ENCODE measurements at regions not wholly inside any gene's neighbourhood (a gene's known extent, or its start where the extent isn't known, plus 50 kb on each side); places are given as distances from the start of the nearest gene placed in this dataset.

DNA sequence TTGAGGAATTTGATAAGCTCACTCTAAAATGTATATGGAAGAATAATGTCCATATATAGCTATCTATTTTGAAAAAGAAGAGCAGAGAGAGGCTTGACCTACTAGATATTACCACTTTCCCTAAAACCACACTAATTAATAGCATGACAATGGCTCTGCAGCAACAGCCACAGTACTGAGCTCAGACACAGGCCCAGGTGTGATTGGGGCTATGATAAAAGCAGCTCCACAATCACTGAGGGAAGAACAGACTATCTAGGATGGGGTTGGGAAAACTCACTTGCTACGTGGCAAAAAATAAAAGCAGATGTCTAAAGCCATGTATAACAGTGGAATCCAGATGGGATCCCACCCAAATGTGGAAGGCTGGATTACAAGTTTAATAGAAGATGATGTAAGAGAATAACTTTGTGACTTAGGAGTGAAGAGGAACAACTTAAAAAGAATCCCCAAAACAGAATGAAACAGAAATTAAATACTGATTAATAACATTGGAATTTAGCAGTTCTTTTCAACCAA lies 80.8 kb upstream of the RAB4A start:
- H3K4me3 ChIP-seq, result no peak overlapping the region
- no peak overlapping the region for H3K27ac ChIP-seq
- no peaks in the 10 kb centered on the region for H3K27me3 ChIP-seq
- TF ChIP-seq, protein P1, sequence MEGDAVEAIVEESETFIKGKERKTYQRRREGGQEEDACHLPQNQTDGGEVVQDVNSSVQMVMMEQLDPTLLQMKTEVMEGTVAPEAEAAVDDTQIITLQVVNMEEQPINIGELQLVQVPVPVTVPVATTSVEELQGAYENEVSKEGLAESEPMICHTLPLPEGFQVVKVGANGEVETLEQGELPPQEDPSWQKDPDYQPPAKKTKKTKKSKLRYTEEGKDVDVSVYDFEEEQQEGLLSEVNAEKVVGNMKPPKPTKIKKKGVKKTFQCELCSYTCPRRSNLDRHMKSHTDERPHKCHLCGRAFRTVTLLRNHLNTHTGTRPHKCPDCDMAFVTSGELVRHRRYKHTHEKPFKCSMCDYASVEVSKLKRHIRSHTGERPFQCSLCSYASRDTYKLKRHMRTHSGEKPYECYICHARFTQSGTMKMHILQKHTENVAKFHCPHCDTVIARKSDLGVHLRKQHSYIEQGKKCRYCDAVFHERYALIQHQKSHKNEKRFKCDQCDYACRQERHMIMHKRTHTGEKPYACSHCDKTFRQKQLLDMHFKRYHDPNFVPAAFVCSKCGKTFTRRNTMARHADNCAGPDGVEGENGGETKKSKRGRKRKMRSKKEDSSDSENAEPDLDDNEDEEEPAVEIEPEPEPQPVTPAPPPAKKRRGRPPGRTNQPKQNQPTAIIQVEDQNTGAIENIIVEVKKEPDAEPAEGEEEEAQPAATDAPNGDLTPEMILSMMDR (IDR thresholded peaks at IDR 0.05), result no peak
- TF ChIP-seq POLR2A (IDR thresholded peaks at IDR 0.05), result no peak
- DNase-seq, result no peak
- H3K36me3 ChIP-seq, result no peaks in the 10 kb centered on the region
- H3K9me3 ChIP-seq, result no peaks in the 10 kb centered on the region
- no peaks in the 10 kb centered on the region for H3K4me1 ChIP-seq

DNA sequence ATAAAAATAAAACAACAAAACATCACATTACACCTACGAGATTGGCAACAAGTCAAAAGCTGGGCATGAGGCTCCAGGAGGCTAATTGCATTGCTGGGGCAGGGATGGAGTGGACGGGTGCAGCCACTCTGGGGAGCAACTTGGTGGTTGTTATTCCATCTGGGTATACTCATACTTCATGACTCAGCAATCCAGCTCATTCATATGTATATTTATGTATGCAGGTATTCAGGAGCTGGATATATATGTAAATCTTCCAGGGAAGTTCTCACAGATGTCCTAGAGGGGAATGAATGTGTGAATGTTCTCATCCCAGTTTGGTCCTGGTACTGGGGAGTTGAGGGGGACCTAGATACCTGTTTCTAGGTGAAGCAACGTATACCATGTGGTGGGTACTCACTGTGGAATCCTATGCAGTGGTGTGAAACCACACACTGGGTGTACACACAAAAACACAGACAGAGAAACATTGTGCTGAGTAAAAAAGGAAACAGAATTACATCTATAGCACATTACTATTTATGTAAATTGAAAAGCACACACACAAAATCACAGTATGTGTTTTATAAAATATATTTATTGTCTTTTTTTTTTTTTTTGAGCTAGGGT lies 79.7 kb upstream of the RAB4A start:
- Histone ChIP-seq H3K4me3 (no peak overlapping the region), H3K27me3 (no peaks in the 10 kb centered on the region), H3K27ac (no peak overlapping the region), H3K36me3 (no peaks in the 10 kb centered on the region), H3K4me1 (no peaks in the 10 kb centered on the region), H3K9me3 (no peaks in the 10 kb centered on the region)
- TF ChIP-seq, protein P1 (IDR thresholded peaks at IDR 0.05), result no peak
- no peak for TF ChIP-seq POLR2A (IDR thresholded peaks at IDR 0.05)
- DNase-seq, result no peak

DNA sequence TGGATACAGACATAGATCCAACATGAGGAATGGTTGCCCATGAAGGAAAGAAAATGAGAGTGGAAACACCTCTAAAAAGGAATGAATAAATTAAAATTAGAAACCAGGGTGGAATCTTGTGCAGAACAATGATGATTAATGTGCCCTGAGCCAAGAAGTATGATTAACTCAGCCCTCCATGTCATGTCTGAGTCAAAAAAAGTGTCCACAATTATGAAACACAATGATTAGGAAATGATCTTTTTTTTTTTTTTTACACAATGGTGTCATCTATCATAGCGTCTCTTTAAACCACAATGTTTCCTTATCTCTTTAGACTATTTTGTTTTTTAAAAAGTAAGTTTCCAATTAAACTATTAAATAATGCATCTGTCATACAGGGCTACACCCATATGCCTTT lies 78.9 kb upstream of the RAB4A start:
- Histone ChIP-seq H3K27me3 (no peaks in the 10 kb centered on the region), H3K4me1 (no peaks in the 10 kb centered on the region), H3K36me3 (no peaks in the 10 kb centered on the region), H3K9me3 (no peaks in the 10 kb centered on the region), H3K27ac (no peak overlapping the region), H3K4me3 (no peak overlapping the region)
- TF ChIP-seq, protein P1 (IDR thresholded peaks at IDR 0.05), result no peak
- no peak for TF ChIP-seq POLR2A (IDR thresholded peaks at IDR 0.05)
- no peak for DNase-seq

DNA sequence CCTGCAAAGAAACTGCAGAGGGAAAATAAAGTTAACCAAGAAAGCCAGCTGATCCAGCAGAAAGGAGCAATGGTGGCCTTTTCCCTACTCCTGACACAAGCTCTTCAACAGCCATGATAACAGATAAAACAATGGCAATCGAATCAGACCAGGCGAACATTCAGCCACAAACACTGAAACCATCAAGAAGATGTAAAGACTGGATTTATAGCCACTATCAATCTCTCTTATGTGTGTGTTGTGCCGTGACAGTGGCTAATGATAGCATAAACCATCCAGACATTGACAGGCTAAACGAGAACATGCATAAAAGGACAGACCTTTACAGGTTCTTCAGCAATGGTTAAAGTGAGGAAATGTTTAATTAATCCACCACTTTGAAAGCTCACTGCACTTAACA lies 78.1 kb upstream of the RAB4A start:
- no peak for TF ChIP-seq POLR2A (IDR thresholded peaks at IDR 0.05)
- TF ChIP-seq, protein P1 (IDR thresholded peaks at IDR 0.05), result no peak
- Histone ChIP-seq H3K4me1 (no peaks in the 10 kb centered on the region), H3K36me3 (no peaks in the 10 kb centered on the region), H3K27me3 (no peaks in the 10 kb centered on the region), H3K4me3 (no peak overlapping the region), H3K9me3 (no peaks in the 10 kb centered on the region), H3K27ac (no peak overlapping the region)
- no peak for DNase-seq

DNA sequence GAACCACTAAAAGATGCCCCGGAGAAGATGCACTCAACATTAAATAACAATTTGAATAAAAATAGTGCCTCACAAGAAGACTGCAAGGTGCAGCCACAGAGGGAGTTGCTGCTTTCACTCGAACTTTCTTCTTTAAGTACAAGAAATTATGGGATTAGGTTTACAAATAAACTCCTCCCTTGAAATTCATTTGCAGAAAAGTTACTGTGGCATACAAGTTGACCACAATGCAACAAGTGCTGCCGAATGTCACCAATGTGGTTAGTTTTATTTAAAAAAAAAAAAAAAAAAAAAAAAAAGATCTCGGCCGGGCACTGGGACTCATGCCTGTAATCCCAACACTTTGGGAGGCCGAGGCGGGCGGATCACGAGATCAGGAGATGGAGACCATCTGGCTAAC lies 76.8 kb upstream of the RAB4A start:
- no peaks in the 10 kb centered on the region for H3K36me3 ChIP-seq
- no peaks in the 10 kb centered on the region for H3K27me3 ChIP-seq
- no peak overlapping the region for H3K4me3 ChIP-seq
- no peak for TF ChIP-seq POLR2A (IDR thresholded peaks at IDR 0.05)
- TF ChIP-seq, protein P1 (IDR thresholded peaks at IDR 0.05), result no peak
- H3K9me3 ChIP-seq, result no peaks in the 10 kb centered on the region
- DNase-seq, result no peak
- H3K27ac ChIP-seq, result no peak overlapping the region
- H3K4me1 ChIP-seq, result no peaks in the 10 kb centered on the region

DNA sequence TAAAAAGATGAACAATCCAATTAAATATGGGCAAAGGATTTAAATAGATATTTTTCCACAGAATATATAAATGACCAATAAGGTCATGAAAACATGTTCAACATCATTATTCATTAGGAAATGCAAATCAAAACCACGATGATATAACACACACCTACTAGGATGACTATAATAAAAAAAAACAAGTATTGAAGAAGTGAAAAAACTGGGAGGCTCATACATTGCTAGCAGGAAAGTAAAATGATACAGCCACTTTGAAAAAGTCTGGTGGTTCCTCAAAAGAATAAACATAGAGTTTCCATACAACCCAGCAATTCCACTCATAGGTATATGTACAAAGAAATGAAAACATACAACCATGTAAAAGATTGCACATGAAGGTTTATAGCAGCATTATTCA lies 75.7 kb upstream of the RAB4A start:
- H3K27me3 ChIP-seq, result no peaks in the 10 kb centered on the region
- no peak overlapping the region for H3K27ac ChIP-seq
- H3K4me3 ChIP-seq, result no peak overlapping the region
- no peak for TF ChIP-seq POLR2A (IDR thresholded peaks at IDR 0.05)
- TF ChIP-seq, protein P1 (IDR thresholded peaks at IDR 0.05), result no peak
- no peaks in the 10 kb centered on the region for H3K9me3 ChIP-seq
- no peaks in the 10 kb centered on the region for H3K36me3 ChIP-seq
- no peak for DNase-seq
- no peaks in the 10 kb centered on the region for H3K4me1 ChIP-seq

Measured in Peyer's patch (tissue), 4 donors.